Thyroid gland (tissue), 4 donors: ENCODE measurements at regions not wholly inside any gene's neighbourhood (a gene's known extent, or its start where the extent isn't known, plus 50 kb on each side); places are given as distances from the start of the nearest gene placed in this dataset.

Source experiments
- CTCF ChIP-seq, 6 experiments: fragments of 200-600 bp in 3 of 6; fragments of 450-650 bp in 3 of 6; sonication (generic) in 3 of 6; IDR thresholded peaks; one replicate each; pipeline ENCODE4 v1.5.1; 2016 to 2019; ENCODE audit warnings: antibody characterized with exemption in 6 of 6, mild to moderate bottlenecking in 2 of 6, inconsistent platforms in 1 of 6, moderate library complexity in 1 of 6
- POLR2A ChIP-seq, 2 donors: fragments of 450-650 bp; IDR thresholded peaks; one replicate each; pipeline ENCODE4 v1.6.1; 2017; ENCODE audit warnings: antibody characterized with exemption in 2 of 2, mild to moderate bottlenecking in 2 of 2, moderate library complexity in 1 of 2

DNA sequence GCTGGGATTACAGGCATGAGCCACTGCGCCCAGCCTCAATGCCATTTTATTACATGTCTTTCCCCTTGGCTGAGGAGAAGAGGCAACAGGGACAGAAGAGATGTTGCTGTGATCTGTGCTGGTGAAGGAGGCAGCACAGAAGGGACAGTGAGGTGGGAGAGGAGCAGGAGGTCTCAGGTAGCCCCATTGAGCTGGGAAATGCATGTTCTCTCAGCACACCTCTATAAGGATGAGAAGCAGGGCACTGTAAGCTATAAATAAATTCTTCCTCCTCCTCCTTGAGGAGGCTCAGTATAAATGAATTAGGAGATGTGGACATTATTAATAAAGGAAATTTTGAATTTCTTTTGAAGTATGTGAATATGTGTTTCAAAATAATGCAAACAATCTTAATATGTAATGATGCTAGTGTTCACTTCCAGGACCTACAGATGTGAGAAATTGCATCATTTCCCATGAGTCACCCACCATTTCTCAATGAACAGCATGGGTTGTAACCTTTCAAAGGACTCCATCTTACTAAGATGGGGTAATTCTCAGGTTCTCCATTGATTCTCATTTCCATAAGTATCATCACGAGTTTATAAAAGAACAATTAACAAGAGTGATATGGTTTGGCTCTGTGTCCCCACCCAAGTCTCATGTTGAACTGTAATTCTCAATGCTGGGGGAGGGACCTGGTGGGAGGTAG is 88.9 kb upstream of the ODAD2 start:
- TF ChIP-seq CTCF (IDR thresholded peaks at IDR 0.05): no peak
- no peak for TF ChIP-seq POLR2A (IDR thresholded peaks at IDR 0.05)
